NCI-H1092 treated with DMSO at 0.1 percent for 48 hours (cell line): ENCODE measurements at regions not wholly inside any gene's neighbourhood (a gene's known extent, or its start where the extent isn't known, plus 50 kb on each side); places are given as distances from the start of the nearest gene placed in this dataset.
"Not testable (repeated sequence)": the region's sequence is repeated elsewhere in the genome, so short reads cannot be mapped to it uniquely, and the experiment has no call there.

Experiments
- DNase-seq: peaks from one replicate; lab custom pipeline; 2025; lab: John Stamatoyannopoulos, UW

DNA sequence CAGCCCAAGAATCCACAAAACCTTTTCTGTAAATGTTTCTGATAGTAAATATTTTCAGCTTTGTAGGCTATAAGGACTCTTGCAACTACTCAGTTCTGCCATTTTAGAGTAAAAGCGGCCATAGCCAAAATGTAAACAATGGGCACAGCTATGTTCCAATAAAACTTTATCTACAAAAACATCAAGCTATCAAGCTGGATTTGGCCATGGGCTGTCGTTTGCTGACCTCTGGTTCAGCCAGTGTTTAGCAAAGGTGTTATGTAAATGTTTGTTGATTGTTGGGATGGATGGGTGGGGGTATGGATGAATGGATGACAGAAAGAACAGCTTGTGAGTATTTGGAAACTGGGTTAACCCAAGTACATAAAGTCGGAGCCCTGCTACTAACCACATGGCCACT, 111.1 kb upstream of the VRK1 start:
- DNase-seq = no peak

DNA sequence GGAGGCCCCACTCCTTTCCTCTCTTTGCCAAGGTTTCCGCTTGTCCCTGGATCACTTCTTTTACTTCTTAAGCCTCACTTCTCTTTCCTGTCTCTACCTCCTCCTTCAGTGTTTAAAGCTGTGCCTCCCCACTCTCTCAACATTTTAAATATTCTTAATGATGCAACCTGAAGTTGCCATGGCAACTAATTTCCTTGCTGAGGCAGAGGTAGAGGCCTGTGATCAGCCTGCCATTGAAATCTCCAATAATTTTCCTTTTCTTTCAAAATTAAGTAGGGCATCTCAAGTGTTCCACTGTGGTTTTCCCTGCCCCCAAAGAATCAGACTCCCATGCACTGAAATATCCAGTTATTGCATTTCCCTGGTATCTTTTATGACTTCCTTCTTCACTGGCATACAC, 108.6 kb upstream of the VRK1 start:
- no peak for DNase-seq

GRCh38 chr14:96690713-96691383, 106.3 kb upstream of the VRK1 start:
- DNase-seq = no peak

- no peak for DNase-seq
These were observed 103.8 kb upstream of the VRK1 start for GRCh38 chr14:96693252-96693820.

DNA sequence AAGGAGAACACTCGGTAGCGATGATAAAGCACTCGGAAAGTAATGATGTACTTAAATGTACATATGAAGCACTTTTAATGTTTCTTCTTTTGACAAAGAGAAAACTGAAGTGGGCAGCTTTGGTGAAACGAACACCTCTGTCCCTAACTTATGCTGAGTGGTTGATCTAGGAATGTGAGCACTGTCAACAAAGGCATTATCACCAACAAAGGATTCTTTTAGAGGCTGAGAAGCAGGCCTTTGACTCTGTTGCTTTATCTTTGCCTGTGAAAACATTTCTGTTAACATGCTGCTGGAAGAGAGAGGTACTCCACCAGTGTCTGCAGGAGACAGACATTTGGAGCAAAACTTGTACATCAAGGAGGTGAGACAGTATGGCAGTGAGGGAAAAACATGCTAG, 103.2 kb upstream of the VRK1 start:
- no peak for DNase-seq

GRCh38 chr14:96698960-96699539, 98.1 kb upstream of the VRK1 start:
- no peak for DNase-seq

DNA sequence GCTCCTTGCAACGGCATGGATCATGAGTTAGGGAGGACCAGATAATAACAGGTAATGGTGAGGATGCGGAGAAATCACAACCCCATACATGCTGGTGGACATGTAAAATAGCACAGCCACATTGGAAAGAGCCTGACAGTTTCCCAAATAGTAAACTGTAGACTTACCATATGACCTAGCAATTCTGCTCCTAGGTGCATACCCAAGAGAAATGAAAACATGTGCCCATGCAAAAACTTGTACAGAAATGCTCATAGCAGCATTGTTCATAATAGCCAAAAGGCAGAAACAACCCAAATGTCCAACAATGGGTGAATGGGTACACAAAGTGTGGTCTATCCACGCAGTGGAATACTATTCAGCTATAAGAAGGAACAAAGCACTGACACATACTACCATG, 97.5 kb upstream of the VRK1 start:
- no peak for DNase-seq

DNA sequence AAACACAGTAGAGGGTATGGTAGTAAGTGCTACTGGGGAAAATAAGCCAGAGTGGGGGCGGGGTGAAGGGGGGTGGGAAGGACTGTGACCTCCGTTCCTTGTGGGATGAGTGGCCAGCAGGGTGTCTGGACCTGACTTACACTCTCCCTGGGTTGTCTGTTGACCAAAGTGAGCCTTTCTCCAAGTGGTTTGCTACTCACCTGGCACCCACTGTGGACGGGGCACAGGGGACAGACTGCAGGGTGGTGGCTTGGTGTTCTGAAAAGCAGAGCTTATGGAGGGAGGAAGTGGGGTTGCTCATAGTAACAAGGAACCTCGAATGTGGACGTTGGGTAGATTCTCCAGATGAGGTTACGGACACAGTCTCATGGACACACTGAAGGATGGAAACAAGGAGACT, 94.4 kb upstream of the VRK1 start:
- no peak for DNase-seq

- no peak for DNase-seq
These were observed 91.6 kb upstream of the VRK1 start for GRCh38 chr14:96705422-96706092.

GRCh38 chr14:96706893-96707292, 90.3 kb upstream of the VRK1 start:
- no peak for DNase-seq

- DNase-seq = no peak
These were observed 87.0 kb upstream of the VRK1 start for GRCh38 chr14:96710060-96710666.

GRCh38 chr14:96711559-96712267, 85.5 kb upstream of the VRK1 start:
- DNase-seq = no peak

DNA sequence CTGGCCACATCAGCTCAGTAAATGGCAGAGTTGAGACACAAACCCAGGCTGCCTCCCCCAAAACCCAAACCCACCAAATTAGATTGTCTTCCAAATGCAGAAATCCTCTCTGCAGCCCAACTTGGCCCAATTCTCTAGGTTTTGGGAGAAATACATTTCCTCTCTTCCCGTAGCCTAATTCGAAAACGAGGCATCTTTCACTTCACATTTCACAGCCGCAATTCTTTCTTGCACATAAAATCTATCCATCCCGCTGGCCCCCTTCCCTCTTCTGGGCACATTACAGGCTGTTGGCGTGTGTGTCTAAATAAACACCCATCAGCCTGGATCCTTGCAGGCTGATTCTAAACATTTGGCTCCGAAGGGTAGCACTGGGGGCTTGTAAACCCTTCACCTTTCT, 83.8 kb upstream of the VRK1 start:
- DNase-seq = peak; percentile 23

DNA sequence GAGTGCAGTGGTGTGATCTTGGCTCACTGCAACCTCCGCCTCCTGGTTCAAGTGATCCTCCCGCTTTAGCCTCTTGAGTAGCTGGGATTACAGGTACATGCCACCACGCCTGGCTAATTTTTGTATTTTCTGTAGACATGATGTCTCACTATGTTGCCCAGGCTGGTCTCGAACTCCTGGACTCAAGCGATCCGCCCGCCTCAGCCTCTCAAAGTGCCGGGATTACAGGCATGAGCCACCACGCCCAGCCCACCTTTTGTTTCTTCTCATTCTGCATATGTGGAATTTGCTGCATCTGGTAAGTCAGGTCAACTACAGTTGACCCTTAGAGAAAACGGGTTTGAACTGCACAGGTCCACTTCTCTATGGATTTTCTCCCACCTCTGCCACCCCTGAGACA, 82.6 kb upstream of the VRK1 start:
- not testable (repeated sequence) for DNase-seq

DNA sequence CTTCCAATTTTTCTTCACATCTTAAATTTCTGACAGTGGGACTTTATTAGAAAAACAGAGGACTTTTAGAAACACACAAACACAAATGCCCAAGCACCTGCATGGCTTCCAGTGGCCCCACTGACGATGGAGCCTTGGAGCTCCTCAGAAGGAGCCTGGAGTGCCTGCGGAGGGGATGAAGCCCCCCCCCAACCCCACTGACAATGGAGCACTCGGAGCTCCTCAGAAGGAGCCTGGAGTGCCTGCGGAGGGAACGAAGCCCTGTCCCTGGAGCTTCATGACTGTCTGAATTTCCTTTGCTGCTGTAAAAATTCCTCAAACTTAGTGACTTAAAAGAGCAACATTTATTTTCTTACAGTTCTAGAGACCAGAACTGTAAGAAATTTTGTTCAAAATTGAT, 80.1 kb upstream of the VRK1 start:
- no peak for DNase-seq

DNA sequence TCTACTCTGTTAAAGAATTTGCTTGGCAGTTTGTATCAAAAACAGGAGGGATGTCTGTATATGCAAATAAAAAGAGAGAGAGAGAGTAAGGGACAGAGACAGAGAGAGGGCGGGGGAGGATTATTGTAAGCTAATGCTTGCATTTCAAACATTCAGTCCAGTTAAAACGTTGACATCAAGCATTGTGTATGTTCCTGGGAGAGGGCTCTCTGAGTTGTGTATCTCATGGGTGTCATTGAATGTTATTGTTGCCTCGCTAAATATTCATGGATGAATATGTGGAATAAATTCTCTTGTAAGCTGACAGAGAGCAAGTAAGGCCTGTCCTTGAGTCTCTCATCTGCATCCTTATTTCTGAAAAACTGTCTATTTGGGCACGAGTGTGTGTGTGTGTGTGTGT, 78.8 kb upstream of the VRK1 start:
- no peak for DNase-seq

DNA sequence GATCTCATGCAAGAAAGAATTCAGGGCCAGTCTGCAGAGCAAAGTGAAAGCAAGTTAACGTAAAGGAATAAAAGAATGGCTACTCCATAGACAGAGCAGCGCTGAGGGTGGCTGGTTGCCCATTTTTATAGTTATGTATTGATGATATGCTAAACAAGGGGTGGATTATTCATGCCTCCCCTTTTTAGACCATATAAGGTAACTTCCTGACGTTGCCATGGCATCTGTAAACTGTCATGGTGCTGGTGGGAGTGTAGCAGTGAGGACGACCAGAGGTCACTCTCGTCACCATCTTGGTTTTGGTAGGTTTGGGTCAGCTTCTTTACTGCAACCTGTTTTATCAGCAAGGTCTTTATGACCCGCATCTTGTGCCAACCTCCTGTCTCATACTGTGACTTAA, 76.5 kb upstream of the VRK1 start:
- not testable (repeated sequence) for DNase-seq

GRCh38 chr14:96722736-96723135, 74.4 kb upstream of the VRK1 start:
- DNase-seq = no peak

- DNase-seq = no peak
These were observed 73.2 kb upstream of the VRK1 start for GRCh38 chr14:96723946-96724345.

GRCh38 chr14:96725232-96725631, 72.0 kb upstream of the VRK1 start:
- no peak for DNase-seq

GRCh38 chr14:96727073-96727472, 70.1 kb upstream of the VRK1 start:
- DNase-seq = no peak

DNA sequence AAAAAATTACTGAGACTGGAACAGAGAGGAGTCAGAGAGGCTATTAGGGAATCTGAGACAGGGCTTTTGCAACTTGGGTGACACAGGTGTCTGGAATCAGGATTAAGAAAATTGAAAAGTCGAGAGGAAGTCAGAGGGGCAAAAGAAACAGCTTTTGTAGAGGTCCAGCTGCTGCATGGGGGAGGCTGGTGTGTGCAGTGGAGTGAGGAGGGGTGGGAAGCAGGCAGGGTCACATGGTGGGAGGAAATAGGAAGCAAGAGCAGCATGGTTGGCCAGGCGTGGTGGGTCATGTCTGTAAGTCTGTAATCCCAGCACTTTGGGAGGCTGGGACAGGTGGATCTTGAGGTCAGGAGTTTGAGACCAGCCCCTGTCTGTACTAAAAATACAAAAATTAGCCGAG, 69.7 kb upstream of the VRK1 start:
- no peak for DNase-seq
